ENCODE measurements at regions not wholly inside any gene's neighbourhood (a gene's known extent, or its start where the extent isn't known, plus 50 kb on each side); places are given as distances from the start of the nearest gene placed in this dataset.

DNA sequence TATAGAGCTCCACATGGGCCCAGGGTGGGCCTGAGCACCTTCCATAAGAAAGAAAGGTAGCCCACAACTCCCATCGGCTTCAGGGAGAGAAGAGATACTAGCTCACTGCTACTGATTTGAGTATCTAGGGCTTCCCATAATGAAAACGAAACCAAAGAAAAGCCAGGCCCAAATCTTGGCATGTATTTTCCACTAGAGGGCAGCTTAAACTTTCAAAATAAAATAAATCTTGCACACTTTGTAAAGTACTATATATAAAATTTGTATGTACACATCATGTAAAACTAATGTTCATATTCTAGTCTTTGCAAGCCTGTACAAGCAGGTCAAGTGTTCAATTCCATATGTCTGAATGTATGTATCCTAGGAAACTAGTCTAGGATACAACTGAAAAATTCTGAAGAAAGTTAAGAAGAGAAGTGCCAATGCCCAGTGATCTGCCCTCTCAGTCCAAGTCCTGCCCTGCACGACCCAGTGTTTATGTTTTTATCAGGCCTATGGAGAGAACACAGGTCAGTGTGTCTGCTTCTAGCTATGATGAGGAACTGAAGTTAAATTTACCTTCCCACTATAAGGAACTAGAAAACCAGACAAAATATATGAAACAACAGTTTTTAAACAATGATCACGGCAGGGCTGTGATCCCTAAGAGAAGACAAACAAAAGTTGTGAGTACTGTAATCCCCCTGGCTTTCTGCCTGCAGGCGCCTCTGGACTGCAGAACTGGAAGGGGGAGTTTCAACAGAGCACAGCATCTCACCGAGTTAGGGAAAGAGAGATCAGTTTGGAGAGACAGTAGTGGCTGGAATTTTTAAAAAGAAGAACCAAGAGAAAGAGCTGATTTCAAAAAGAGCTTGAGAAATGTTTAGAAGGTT, 475.7 kb downstream of the UQCRFS1 start:
- no peak for DNase-seq (ENCODE audit: low read depth, low spot score)
- no peak overlapping the region for H3K27ac ChIP-seq (ENCODE audit: low read length)
- H3K36me3 ChIP-seq (ENCODE audit: control insufficient read depth, insufficient read depth, low read length) = no peaks in the 10 kb centered on the region
- H3K4me3 ChIP-seq (ENCODE audit: low read length) = no peak overlapping the region
- no peaks in the 10 kb centered on the region for H3K4me1 ChIP-seq (ENCODE audit: control insufficient read depth, insufficient read depth, low read length)
- no peaks in the 10 kb centered on the region for H3K27me3 ChIP-seq (ENCODE audit: control insufficient read depth, insufficient read depth, low read length)
- WGBS (ENCODE audit: insufficient coverage, insufficient read length) = no CpG with 5 or more reads among the region's 6 CpGs
- no peaks in the 10 kb centered on the region for H3K9me3 ChIP-seq (ENCODE audit: control insufficient read depth, insufficient read depth, low read length)

DNA sequence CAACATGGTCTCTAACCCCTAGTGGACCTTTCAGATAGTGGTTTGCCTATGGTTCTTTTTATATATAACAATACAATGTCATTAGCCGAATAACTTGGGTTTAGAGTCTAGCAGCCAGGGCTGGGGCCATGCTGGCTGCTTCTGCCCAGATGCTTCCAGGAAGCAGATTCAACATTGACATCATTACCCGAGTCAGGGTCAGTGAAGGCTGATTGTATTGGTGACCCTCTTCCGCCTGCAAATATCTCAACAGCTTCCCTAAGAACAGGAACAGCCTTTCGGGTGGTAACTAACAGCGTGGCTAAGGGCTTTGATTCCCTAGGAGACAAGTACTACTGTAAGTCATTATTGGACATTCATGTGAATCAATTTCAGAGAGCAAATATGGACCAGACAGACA, 476.4 kb downstream of the UQCRFS1 start:
- DNase-seq (ENCODE audit: low read depth, low spot score) = no peak
- WGBS (ENCODE audit: insufficient coverage, insufficient read length) = no CpG with 5 or more reads among the region's 5 CpGs
- H3K27ac ChIP-seq (ENCODE audit: low read length) = no peak overlapping the region
- H3K4me1 ChIP-seq (ENCODE audit: control insufficient read depth, insufficient read depth, low read length) = no peaks in the 10 kb centered on the region
- H3K27me3 ChIP-seq (ENCODE audit: control insufficient read depth, insufficient read depth, low read length) = no peaks in the 10 kb centered on the region
- H3K4me3 ChIP-seq (ENCODE audit: low read length) = no peak overlapping the region
- no peaks in the 10 kb centered on the region for H3K9me3 ChIP-seq (ENCODE audit: control insufficient read depth, insufficient read depth, low read length)
- no peaks in the 10 kb centered on the region for H3K36me3 ChIP-seq (ENCODE audit: control insufficient read depth, insufficient read depth, low read length)

GRCh38 chr19:28731577-28731976, 481.4 kb downstream of the UQCRFS1 start:
- peaks cover 2% of the 10 kb centered on the region; the same call in 1 of the 2 replicates for H3K36me3 ChIP-seq (ENCODE audit: control insufficient read depth, insufficient read depth, low read length)
- H3K4me1 ChIP-seq (ENCODE audit: control insufficient read depth, insufficient read depth, low read length) = no peaks in the 10 kb centered on the region

DNA sequence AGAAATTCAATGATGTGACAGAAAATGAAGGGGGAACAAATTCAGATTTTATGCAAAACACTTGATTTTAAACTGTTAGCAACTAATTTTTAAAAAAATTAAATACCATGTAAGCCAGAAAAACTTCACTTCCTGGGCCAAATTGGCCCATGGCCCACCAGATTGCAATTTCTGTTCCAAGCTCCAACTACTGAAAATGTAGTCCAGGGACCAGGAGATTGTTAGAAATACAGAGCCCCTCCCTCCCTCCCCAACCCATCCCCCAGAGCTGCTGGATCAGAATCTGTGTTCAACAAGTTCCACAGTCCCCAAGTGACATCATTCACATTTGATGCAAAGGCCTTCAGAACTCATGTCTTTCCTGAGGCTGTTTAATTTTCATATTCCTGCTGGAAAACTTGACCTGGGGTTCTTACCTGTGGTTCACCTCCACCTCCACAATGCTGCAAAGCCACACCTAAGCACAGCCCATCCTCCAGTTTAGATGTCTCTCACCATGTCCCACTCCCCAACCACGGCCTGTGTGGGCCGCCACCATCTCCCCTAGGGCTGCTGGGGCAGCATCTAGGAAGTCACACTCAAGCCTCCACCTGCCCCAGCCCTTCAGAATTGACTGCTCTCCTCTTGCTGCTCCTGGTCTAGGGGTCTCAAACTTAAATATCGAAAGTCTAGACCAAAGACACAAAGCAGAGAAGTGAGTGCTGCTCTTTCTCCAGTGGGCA, 482.0 kb downstream of the UQCRFS1 start:
- WGBS (ENCODE audit: insufficient coverage, insufficient read length) = no CpG with 5 or more reads among the region's 3 CpGs
- Histone ChIP-seq H3K36me3 (ENCODE audit: control insufficient read depth, insufficient read depth, low read length) (peaks cover 2% of the 10 kb centered on the region; the same call in 1 of the 2 replicates), H3K9me3 (ENCODE audit: control insufficient read depth, insufficient read depth, low read length) (no peaks in the 10 kb centered on the region), H3K4me1 (ENCODE audit: control insufficient read depth, insufficient read depth, low read length) (no peaks in the 10 kb centered on the region), H3K27ac (ENCODE audit: low read length) (no peak overlapping the region), H3K4me3 (ENCODE audit: low read length) (no peak overlapping the region), H3K27me3 (ENCODE audit: control insufficient read depth, insufficient read depth, low read length) (no peaks in the 10 kb centered on the region; the same call in 1 of the 2 replicates)
- DNase-seq (ENCODE audit: low read depth, low spot score) = no peak

More at GRCh38 chr19:28731577-28731976, 481.4 kb downstream of the UQCRFS1 start:
- no peak overlapping the region for H3K27ac ChIP-seq (ENCODE audit: low read length)
- no CpG with 5 or more reads among the region's 4 CpGs for WGBS (ENCODE audit: insufficient coverage, insufficient read length)
- no peaks in the 10 kb centered on the region for H3K9me3 ChIP-seq (ENCODE audit: control insufficient read depth, insufficient read depth, low read length)
- no peak overlapping the region for H3K4me3 ChIP-seq (ENCODE audit: low read length)
- H3K27me3 ChIP-seq (ENCODE audit: control insufficient read depth, insufficient read depth, low read length) = no peaks in the 10 kb centered on the region; the same call in 1 of the 2 replicates
- no peak for DNase-seq (ENCODE audit: low read depth, low spot score)

DNA sequence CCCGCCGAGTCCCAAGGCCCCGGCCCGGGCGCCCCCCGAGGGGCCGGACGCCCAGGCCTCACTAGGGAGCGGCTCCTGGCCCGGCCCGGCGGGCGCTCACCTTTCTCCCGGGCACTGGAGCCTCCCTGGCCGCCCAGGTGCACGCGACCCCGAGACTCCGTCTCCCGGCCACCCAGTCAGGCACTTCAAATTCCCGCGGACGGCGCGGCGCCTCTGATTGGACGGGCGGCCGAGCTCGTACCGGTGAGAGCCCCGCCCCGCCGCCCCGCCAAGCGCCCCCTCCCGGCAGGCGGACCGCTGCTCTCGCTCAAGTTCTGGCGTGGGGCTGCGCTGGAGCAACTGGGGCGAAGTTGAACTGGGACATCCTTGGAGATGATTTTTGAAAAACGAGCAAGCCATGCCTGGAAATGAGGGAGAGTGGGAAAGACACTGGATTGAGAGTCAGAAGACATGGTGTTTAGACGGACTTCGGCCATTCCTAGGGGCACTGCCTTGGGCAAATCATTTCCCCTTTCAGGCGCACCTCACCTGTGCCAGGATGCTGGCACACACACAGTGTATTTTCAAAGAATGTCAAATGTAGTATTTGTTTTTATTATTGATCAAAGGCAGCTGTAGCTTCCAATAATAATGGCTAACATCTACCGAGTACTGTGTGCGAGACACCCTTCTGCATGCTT, 485.3 kb downstream of the UQCRFS1 start:
- no CpG with 5 or more reads among the region's 49 CpGs for WGBS (ENCODE audit: insufficient coverage, insufficient read length)
- DNase-seq (ENCODE audit: low read depth, low spot score) = peak; percentile 29
- no peaks in the 10 kb centered on the region for H3K9me3 ChIP-seq (ENCODE audit: control insufficient read depth, insufficient read depth, low read length)
- H3K4me3 ChIP-seq (ENCODE audit: low read length) = peak overlapping the region; percentile 98
- no peak overlapping the region for H3K27ac ChIP-seq (ENCODE audit: low read length)
- no peaks in the 10 kb centered on the region for H3K4me1 ChIP-seq (ENCODE audit: control insufficient read depth, insufficient read depth, low read length)
- H3K36me3 ChIP-seq (ENCODE audit: control insufficient read depth, insufficient read depth, low read length) = peaks cover 2% of the 10 kb centered on the region; the same call in 1 of the 2 replicates
- no peaks in the 10 kb centered on the region; the same call in 1 of the 2 replicates for H3K27me3 ChIP-seq (ENCODE audit: control insufficient read depth, insufficient read depth, low read length)

GRCh38 chr19:28726533-28727479, 486.1 kb downstream of the UQCRFS1 start:
- H3K9me3 ChIP-seq (ENCODE audit: control insufficient read depth, insufficient read depth, low read length) = no peaks in the 10 kb centered on the region
- H3K27ac ChIP-seq (ENCODE audit: low read length) = no peak overlapping the region
- no peaks in the 10 kb centered on the region; the same call in 1 of the 2 replicates for H3K27me3 ChIP-seq (ENCODE audit: control insufficient read depth, insufficient read depth, low read length)
- no peaks in the 10 kb centered on the region for H3K4me1 ChIP-seq (ENCODE audit: control insufficient read depth, insufficient read depth, low read length)
- DNase-seq (ENCODE audit: low read depth, low spot score) = no peak
- WGBS (ENCODE audit: insufficient coverage, insufficient read length) = no CpG with 5 or more reads among the region's 46 CpGs
- H3K36me3 ChIP-seq (ENCODE audit: control insufficient read depth, insufficient read depth, low read length) = peaks cover 4% of the 10 kb centered on the region; the same call in 1 of the 2 replicates
- H3K4me3 ChIP-seq (ENCODE audit: low read length) = peak overlapping the region; percentile 98

DNA sequence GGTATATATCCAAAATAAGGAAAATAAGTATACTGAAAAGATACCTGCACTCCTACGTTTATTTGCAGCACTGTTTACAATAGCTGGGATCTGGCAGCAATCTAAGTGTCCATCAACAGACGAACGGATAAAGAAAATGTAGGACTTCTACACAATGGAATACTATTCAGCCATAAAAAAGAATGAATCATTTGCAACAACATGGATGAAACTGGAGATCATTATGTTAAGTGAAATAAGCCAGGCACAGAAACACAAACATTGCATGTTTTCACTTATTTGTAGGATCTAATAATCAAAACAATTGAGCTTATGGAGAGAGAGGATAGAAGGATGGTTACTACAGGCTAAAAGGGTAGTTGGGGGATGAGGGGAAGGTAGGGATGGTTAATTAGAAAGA, 494.0 kb downstream of the UQCRFS1 start:
- H3K36me3 ChIP-seq (ENCODE audit: control insufficient read depth, insufficient read depth, low read length) = 0 out of 2 replicates have a peak, but pooled peaks cover 2% of the 10 kb centered on the region
- DNase-seq (ENCODE audit: low read depth, low spot score) = no peak
- H3K4me1 ChIP-seq (ENCODE audit: control insufficient read depth, insufficient read depth, low read length) = no peaks in the 10 kb centered on the region
- H3K4me3 ChIP-seq (ENCODE audit: low read length) = no peak overlapping the region
- H3K27me3 ChIP-seq (ENCODE audit: control insufficient read depth, insufficient read depth, low read length) = no peaks in the 10 kb centered on the region; the same call in 1 of the 2 replicates
- no peak overlapping the region for H3K27ac ChIP-seq (ENCODE audit: low read length)
- WGBS (ENCODE audit: insufficient coverage, insufficient read length) = no CpG with 5 or more reads among the region's 3 CpGs
- H3K9me3 ChIP-seq (ENCODE audit: control insufficient read depth, insufficient read depth, low read length) = no peaks in the 10 kb centered on the region

GRCh38 chr19:28715157-28715556, 497.8 kb downstream of the UQCRFS1 start:
- H3K27me3 ChIP-seq (ENCODE audit: control insufficient read depth, insufficient read depth, low read length) = no peaks in the 10 kb centered on the region; the same call in 1 of the 2 replicates
- H3K9me3 ChIP-seq (ENCODE audit: control insufficient read depth, insufficient read depth, low read length) = no peaks in the 10 kb centered on the region
- DNase-seq (ENCODE audit: low read depth, low spot score) = no peak
- H3K36me3 ChIP-seq (ENCODE audit: control insufficient read depth, insufficient read depth, low read length) = no peaks in the 10 kb centered on the region
- no peaks in the 10 kb centered on the region for H3K4me1 ChIP-seq (ENCODE audit: control insufficient read depth, insufficient read depth, low read length)
- H3K27ac ChIP-seq (ENCODE audit: low read length) = no peak overlapping the region
- H3K4me3 ChIP-seq (ENCODE audit: low read length) = no peak overlapping the region
- no CpG with 5 or more reads among the region's 3 CpGs for WGBS (ENCODE audit: insufficient coverage, insufficient read length)

GRCh38 chr19:28711411-28711810, 501.5 kb downstream of the UQCRFS1 start:
- no peaks in the 10 kb centered on the region for H3K4me1 ChIP-seq (ENCODE audit: control insufficient read depth, insufficient read depth, low read length)
- H3K27me3 ChIP-seq (ENCODE audit: control insufficient read depth, insufficient read depth, low read length) = no peaks in the 10 kb centered on the region; the same call in 1 of the 2 replicates
- no peak for DNase-seq (ENCODE audit: low read depth, low spot score)
- no peaks in the 10 kb centered on the region for H3K36me3 ChIP-seq (ENCODE audit: control insufficient read depth, insufficient read depth, low read length)
- H3K9me3 ChIP-seq (ENCODE audit: control insufficient read depth, insufficient read depth, low read length) = no peaks in the 10 kb centered on the region
- WGBS (ENCODE audit: insufficient coverage, insufficient read length) = no CpG with 5 or more reads among the region's 3 CpGs
- no peak overlapping the region for H3K27ac ChIP-seq (ENCODE audit: low read length)
- no peak overlapping the region for H3K4me3 ChIP-seq (ENCODE audit: low read length)

All from iPS DF 6.9 (cell line).